ENCODE measurements at regions not wholly inside any gene's neighbourhood (a gene's known extent, or its start where the extent isn't known, plus 50 kb on each side); places are given as distances from the start of the nearest gene placed in this dataset.

GRCh38 chr1:67921725-67922489 lies 88.6 kb upstream of the GNG12 start:
- no peak overlapping the region for H3K9ac ChIP-seq (ENCODE audit: low read depth in 1 of 2, low read length in 2 of 2)
- DNase-seq (ENCODE audit: low spot score), result no peak
- H3K27ac ChIP-seq (ENCODE audit: low read depth in 1 of 2, low read length in 2 of 2), result no peak overlapping the region
- H3K9me3 ChIP-seq (ENCODE audit: control insufficient read depth in 4 of 4, low read length in 3 of 4), result no peaks in the 10 kb centered on the region
- no peaks in the 10 kb centered on the region for H3K36me3 ChIP-seq (ENCODE audit: control insufficient read depth in 4 of 4, insufficient read depth in 3 of 4, low read depth in 1 of 4, low read length in 3 of 4)
- TF ChIP-seq ATF3 (IDR thresholded peaks at IDR 0.05), result no peak
- TF ChIP-seq RAD21 (IDR thresholded peaks at IDR 0.05), result no peak
- no peak for TF ChIP-seq HNF4G (IDR thresholded peaks at IDR 0.05)
- WGBS, result 92% methylated on average over 4 of the region's 4 CpGs
- H3K4me1 ChIP-seq (ENCODE audit: control insufficient read depth in 4 of 4, insufficient read depth in 4 of 4, low read length in 3 of 4), result no peaks in the 10 kb centered on the region
- no peaks in the 10 kb centered on the region for H3K27me3 ChIP-seq (ENCODE audit: control insufficient read depth in 4 of 4, insufficient read depth in 4 of 4, low read length in 3 of 4)
- H3K4me3 ChIP-seq (ENCODE audit: low read depth in 1 of 3, low read length in 3 of 3), result no peak overlapping the region

- WGBS, result 89% methylated on average over 10 of the region's 10 CpGs
- no peak overlapping the region for H3K9ac ChIP-seq (ENCODE audit: low read depth in 1 of 2, low read length in 2 of 2)
- no peaks in the 10 kb centered on the region for H3K27me3 ChIP-seq (ENCODE audit: control insufficient read depth in 4 of 4, insufficient read depth in 4 of 4, low read length in 3 of 4)
- TF ChIP-seq HNF4G (IDR thresholded peaks at IDR 0.05) (no peak), REST (IDR thresholded peaks at IDR 0.05) (no peak), MAX (IDR thresholded peaks at IDR 0.05) (no peak), GABPA (IDR thresholded peaks at IDR 0.05 in 1 of 2, conservative IDR thresholded peaks at IDR 0.05 in 1 of 2) (no peak), ZBTB33 (IDR thresholded peaks at IDR 0.05) (no peak), RAD21 (IDR thresholded peaks at IDR 0.05) (no peak), CTCF (IDR thresholded peaks at IDR 0.05; ENCODE audit: low read depth, low read length, missing input control) (no peak), YY1 (IDR thresholded peaks at IDR 0.05) (no peak), TAF1 (conservative IDR thresholded peaks at IDR 0.05) (no peak), RXRA (IDR thresholded peaks at IDR 0.05) (no peak), FOXA2 (IDR thresholded peaks at IDR 0.05) (no peak)
- no peaks in the 10 kb centered on the region for H3K4me1 ChIP-seq (ENCODE audit: control insufficient read depth in 4 of 4, insufficient read depth in 4 of 4, low read length in 3 of 4)
- DNase-seq (ENCODE audit: low spot score), result no peak
- H3K27ac ChIP-seq (ENCODE audit: low read depth in 1 of 2, low read length in 2 of 2), result no peak overlapping the region
- no peaks in the 10 kb centered on the region for H3K9me3 ChIP-seq (ENCODE audit: control insufficient read depth in 4 of 4, low read length in 3 of 4)
- no peaks in the 10 kb centered on the region for H3K36me3 ChIP-seq (ENCODE audit: control insufficient read depth in 4 of 4, insufficient read depth in 3 of 4, low read depth in 1 of 4, low read length in 3 of 4)
- H3K4me3 ChIP-seq (ENCODE audit: low read depth in 1 of 3, low read length in 3 of 3), result no peak overlapping the region
These were observed 86.2 kb upstream of the GNG12 start for GRCh38 chr1:67919274-67920072.

Data from liver (tissue), 8 donors.